Epithelial cell of proximal tubule (primary cell): ENCODE measurements at regions not wholly inside any gene's neighbourhood (a gene's known extent, or its start where the extent isn't known, plus 50 kb on each side); places are given as distances from the start of the nearest gene placed in this dataset.

ENCODE experiments used
- DNase-seq: peaks from one replicate; pipeline ENCODE4 v3.0.0-alpha.2; 2011; ENCODE audit warnings: low read depth
- H3K4me3 ChIP-seq: 2 replicates; pipeline ENCODE4 v1.5.1; 2011; ENCODE audit warnings: low read depth, mild to moderate bottlenecking, low read length
- TF ChIP-seq, protein P1 (sequence below): conservative IDR thresholded peaks from 2 replicates; pipeline ENCODE4 v1.5.1; 2012; ENCODE audit warnings: low read depth, mild to moderate bottlenecking, low read length

DNA sequence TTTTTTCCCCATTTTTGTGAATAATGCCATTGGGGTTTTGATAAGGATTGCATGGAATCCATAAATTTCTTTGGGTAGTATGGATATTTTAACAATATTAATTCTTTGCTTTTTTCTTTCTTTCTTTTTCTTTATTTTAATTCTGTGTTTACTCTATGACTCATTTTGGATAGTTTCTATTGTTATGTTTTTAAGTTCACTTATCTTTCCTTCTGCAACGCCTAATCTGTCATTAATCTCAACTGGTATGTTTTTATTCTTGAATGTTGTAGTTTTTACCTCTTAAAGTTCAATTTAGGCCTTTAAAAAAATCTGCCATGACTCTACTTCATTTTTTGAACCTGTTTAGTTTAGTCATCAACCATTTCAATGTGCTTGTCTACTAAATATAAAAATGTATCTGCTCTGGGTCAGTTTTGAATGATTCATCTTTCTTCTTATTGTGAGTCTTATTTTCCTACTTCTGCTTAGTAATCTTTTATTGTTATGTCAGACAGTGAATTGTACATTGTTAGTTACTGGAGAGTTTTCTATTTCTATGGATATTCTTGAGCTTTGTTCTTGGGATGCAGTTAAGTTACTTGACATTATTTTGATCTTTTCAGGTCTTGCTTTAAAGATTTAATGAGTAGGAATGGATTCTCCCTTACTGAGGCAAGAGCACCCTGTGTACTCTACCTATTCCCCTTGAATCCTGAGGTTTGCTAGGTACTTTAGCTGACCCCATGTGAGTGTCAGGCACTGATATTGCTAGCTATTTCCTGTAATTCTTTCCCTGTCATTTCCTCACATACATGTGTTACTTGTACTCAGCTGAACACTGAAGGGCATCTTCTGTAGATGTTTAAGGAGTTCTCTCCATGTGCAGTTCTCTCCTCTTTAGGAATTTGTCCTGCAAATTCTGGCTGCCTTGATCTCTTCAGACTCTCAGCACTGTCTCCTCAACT lies 104.2 kb downstream of the TFAP2B start:
- no peak for DNase-seq
- TF ChIP-seq, protein P1, sequence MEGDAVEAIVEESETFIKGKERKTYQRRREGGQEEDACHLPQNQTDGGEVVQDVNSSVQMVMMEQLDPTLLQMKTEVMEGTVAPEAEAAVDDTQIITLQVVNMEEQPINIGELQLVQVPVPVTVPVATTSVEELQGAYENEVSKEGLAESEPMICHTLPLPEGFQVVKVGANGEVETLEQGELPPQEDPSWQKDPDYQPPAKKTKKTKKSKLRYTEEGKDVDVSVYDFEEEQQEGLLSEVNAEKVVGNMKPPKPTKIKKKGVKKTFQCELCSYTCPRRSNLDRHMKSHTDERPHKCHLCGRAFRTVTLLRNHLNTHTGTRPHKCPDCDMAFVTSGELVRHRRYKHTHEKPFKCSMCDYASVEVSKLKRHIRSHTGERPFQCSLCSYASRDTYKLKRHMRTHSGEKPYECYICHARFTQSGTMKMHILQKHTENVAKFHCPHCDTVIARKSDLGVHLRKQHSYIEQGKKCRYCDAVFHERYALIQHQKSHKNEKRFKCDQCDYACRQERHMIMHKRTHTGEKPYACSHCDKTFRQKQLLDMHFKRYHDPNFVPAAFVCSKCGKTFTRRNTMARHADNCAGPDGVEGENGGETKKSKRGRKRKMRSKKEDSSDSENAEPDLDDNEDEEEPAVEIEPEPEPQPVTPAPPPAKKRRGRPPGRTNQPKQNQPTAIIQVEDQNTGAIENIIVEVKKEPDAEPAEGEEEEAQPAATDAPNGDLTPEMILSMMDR: no peak
- no peak overlapping the region for H3K4me3 ChIP-seq

DNA sequence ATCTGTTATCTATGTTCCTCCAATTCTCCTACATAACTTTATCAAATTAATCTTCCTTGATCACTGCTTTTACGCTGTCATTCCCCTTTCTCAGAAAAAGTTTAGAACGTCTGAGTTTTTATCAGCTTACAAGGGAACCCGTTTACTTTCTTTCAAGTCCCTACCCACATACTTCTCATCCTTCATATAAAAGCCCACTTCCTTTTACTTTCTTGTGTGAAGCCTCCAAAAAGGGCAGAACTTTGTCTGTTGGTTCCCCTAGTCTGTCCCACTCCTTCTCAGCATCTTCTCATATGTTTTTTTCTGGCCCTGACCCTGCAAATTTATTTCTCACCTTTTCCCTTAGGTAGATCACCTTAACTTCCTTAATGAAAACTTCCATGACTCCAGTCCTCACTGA lies 106.1 kb downstream of the TFAP2B start:
- TF ChIP-seq, protein P1: no peak
- H3K4me3 ChIP-seq: no peak overlapping the region
- DNase-seq: no peak

DNA sequence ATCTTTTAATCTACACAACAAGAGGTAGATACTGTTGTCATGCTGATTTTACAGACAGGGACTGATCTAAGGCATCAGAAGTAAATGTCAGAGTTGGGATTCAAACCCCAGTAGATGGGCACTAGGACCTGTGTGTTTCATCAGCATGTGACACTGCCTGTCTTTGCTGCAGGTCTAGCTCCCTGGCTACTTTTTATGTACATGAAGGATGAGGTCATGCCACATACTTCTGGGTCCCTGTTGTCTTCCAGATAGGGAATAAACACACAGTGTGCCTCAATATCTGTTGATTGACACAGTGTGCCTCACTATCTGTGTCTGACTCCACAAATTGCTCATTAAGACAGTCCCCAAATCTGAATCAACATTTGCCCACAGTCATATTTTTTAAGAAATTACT lies 106.9 kb downstream of the TFAP2B start:
- TF ChIP-seq, protein P1: no peak
- H3K4me3 ChIP-seq: no peak overlapping the region
- no peak for DNase-seq

DNA sequence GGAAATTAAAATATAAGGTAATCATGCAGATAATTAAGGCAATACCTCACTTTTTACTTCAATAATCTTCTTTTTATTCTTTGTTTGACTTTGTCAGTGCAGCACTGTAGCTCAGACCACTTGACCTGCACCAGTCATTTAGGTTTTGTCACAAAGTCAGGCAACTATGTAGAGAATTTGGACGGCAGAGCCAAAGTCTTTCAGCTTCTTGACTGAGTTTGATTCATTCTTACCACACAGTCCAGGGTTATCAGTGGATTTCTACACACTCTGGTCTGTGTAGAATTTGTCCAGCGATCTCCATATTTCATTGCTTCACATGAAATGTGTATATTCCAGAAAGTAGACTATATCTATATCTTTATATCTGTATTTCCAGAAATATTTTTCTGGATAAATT lies 107.3 kb downstream of the TFAP2B start:
- no peak for DNase-seq
- H3K4me3 ChIP-seq: no peak overlapping the region
- TF ChIP-seq, protein P1: no peak

DNA sequence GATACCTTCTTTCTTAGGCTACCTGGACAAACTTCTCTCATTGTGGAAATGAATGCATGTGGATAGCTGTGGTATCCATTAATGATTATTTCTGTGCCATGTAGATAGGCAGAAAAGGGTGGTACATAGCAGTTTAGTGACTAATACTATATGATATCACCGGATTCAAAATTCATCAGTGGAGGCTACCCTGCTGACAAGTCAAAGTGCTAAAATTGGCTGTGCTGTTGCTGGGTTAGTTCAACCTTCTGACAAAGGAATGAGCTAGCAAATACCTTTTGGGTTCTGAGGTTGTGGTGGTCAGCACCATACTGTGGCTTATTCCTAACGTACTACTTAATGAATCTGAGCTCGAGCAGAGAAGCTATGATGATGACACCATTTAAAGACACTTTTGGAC lies 109.1 kb downstream of the TFAP2B start:
- H3K4me3 ChIP-seq: no peak overlapping the region
- TF ChIP-seq, protein P1: no peak
- DNase-seq: no peak

DNA sequence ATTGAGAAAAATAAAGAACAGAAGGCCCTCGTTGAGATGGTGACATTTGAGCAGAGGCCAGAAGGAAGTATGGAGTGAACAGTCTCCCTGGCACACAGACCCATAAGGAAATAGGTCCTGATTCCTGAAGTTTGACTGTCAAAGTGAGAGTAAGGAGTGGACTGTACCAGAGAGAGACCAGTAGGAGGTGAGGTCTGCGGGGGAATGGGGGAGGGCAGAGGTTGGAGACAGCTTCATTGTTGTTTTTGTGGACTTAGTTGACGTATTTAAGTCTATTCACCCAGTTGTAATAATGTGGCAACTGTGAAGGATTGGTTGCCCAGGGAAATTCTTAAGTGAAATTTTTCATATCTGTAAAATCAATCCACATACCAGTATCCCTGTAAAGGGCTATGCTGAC lies 110.7 kb downstream of the TFAP2B start:
- DNase-seq: no peak
- TF ChIP-seq, protein P1: no peak
- H3K4me3 ChIP-seq: no peak overlapping the region

DNA sequence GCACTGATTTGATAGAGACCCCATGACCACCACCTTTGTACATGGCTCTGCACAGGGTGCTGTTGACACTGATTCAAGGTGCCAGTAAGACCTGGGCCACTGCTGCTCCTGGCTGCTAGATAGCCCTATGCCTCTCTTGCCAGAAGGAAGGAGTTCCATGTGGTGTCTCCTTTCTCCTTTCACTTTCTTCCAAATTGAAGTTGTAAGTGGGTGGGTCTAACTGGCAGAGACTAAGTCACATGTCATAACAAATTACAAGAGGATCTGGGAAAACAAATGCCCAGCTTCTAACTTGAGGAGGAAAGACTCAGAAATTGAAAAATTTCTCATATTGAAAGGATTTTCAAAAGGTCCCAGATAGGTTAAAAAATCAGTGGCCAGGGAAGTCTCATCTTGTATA lies 116.8 kb downstream of the TFAP2B start:
- TF ChIP-seq, protein P1: no peak
- no peak overlapping the region for H3K4me3 ChIP-seq
- no peak for DNase-seq
